Smooth muscle cell (in vitro differentiated cells): ENCODE measurements at regions not wholly inside any gene's neighbourhood (a gene's known extent, or its start where the extent isn't known, plus 50 kb on each side); places are given as distances from the start of the nearest gene placed in this dataset.

Source experiments
- DNase-seq: peaks from one replicate; lab custom pipeline; 2025; ENCODE audit not compliant: unreplicated experiment; lab: John Stamatoyannopoulos, UW
- H2AFZ ChIP-seq: fragments of 200-600 bp; sonication (generic); 2 replicates; pipeline ENCODE4 v1.6.0; 2016; ENCODE audit warnings: antibody characterized with exemption, low read depth, mild to moderate bottlenecking
- H3F3A ChIP-seq: fragments of 200-600 bp; sonication (generic); 2 replicates; pipeline ENCODE4 v1.6.0; 2017; ENCODE audit warnings: antibody characterized with exemption, low read depth
- H3K27ac ChIP-seq: fragments of 200-600 bp; sonication (generic); 2 replicates; pipeline ENCODE4 v1.5.1; 2016; ENCODE audit warnings: low read depth, mild to moderate bottlenecking
- H3K27me3 ChIP-seq: fragments of 200-600 bp; sonication (generic); 2 replicates; pipeline ENCODE4 v1.6.1; 2016; ENCODE audit warnings: low read depth, mild to moderate bottlenecking
- H3K36me3 ChIP-seq: fragments of 200-600 bp; sonication (generic); 2 replicates; pipeline ENCODE4 v1.5.1; 2016; ENCODE audit warnings: low read depth
- H3K4me1 ChIP-seq: fragments of 200-600 bp; sonication (generic); 2 replicates; pipeline ENCODE4 v1.5.1; 2016; ENCODE audit warnings: low read depth
- H3K4me2 ChIP-seq: fragments of 200-600 bp; sonication (generic); 2 replicates; pipeline ENCODE4 v1.6.0; 2016; ENCODE audit warnings: mild to moderate bottlenecking
- H3K4me3 ChIP-seq: fragments of 200-600 bp; sonication (generic); 2 replicates; pipeline ENCODE4 v1.5.1; 2016; ENCODE audit warnings: mild to moderate bottlenecking
- H3K79me2 ChIP-seq: fragments of 200-600 bp; sonication (generic); 2 replicates; pipeline ENCODE4 v1.6.0; 2016; ENCODE audit warnings: low read depth, mild to moderate bottlenecking
- H3K9ac ChIP-seq: fragments of 200-600 bp; sonication (generic); 2 replicates; pipeline ENCODE4 v1.6.0; 2016; ENCODE audit warnings: low read depth
- H3K9me3 ChIP-seq: fragments of 200-600 bp; sonication (generic); replicated peaks from 2 replicates; pipeline ENCODE4 v1.5.1; 2016; ENCODE audit warnings: low read depth
- H4K20me1 ChIP-seq: fragments of 200-600 bp; sonication (generic); 2 replicates; pipeline ENCODE4 v1.6.0; 2016; ENCODE audit warnings: low read depth
- WGBS: methylation state at CpG from one replicate; pipeline ENCODE4 v1.1.7; 2016; ENCODE audit warnings: low lambda C conversion rate; 5-methylcytosine and 5-hydroxymethylcytosine counted together
- TF ChIP-seq, protein P1 (sequence below): fragments of 200-600 bp; sonication (generic); IDR thresholded peaks from 2 replicates; pipeline ENCODE4 v1.5.1; 2017; ENCODE audit warnings: borderline replicate concordance, mild to moderate bottlenecking, antibody characterized with exemption; ENCODE audit not compliant: insufficient read depth, poor library complexity, severe bottlenecking

- Histone ChIP-seq H2AFZ (no peak overlapping the region), H3K4me3 (no peak overlapping the region), H3K9me3 (no peaks in the 10 kb centered on the region), H3K79me2 (no peaks in the 10 kb centered on the region), H3F3A (no peaks in the 10 kb centered on the region), H3K27me3 (no peaks in the 10 kb centered on the region), H4K20me1 (no peaks in the 10 kb centered on the region), H3K4me1 (no peaks in the 10 kb centered on the region), H3K27ac (no peak overlapping the region), H3K36me3 (no peaks in the 10 kb centered on the region), H3K9ac (no peak overlapping the region), H3K4me2 (no peak overlapping the region)
- TF ChIP-seq, protein P1, sequence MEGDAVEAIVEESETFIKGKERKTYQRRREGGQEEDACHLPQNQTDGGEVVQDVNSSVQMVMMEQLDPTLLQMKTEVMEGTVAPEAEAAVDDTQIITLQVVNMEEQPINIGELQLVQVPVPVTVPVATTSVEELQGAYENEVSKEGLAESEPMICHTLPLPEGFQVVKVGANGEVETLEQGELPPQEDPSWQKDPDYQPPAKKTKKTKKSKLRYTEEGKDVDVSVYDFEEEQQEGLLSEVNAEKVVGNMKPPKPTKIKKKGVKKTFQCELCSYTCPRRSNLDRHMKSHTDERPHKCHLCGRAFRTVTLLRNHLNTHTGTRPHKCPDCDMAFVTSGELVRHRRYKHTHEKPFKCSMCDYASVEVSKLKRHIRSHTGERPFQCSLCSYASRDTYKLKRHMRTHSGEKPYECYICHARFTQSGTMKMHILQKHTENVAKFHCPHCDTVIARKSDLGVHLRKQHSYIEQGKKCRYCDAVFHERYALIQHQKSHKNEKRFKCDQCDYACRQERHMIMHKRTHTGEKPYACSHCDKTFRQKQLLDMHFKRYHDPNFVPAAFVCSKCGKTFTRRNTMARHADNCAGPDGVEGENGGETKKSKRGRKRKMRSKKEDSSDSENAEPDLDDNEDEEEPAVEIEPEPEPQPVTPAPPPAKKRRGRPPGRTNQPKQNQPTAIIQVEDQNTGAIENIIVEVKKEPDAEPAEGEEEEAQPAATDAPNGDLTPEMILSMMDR: no peak
- WGBS: 63% methylated on average over 1 of the region's 1 CpG
- no peak for DNase-seq
Observed at GRCh38 chr3:30521156-30521715, 85.2 kb upstream of the TGFBR2 start.

DNA sequence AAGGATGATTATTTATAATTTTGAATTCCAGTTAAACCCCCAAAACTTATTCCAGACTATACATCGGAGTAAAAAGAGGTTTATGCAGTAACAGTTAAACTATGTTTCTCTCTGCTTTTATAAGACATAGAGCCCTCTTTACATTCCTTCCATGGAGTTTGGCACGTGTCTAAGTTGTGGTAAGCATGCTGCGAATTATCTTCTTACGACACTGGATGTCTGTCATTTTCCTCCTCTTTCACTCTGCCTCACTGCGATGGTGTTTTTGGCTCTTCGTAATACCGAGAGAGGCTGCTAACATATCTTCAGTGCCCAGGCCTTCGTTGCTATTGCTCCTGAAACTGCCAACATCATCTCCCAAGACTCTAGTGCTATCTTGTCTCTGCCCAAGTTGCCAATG lies 83.9 kb upstream of the TGFBR2 start:
- H3K4me1 ChIP-seq: no peaks in the 10 kb centered on the region
- H3K9ac ChIP-seq: no peak overlapping the region
- H2AFZ ChIP-seq: no peak overlapping the region
- H3K79me2 ChIP-seq: no peaks in the 10 kb centered on the region
- H3K4me2 ChIP-seq: no peak overlapping the region
- no peaks in the 10 kb centered on the region for H4K20me1 ChIP-seq
- H3K27me3 ChIP-seq: no peaks in the 10 kb centered on the region
- no peak overlapping the region for H3K27ac ChIP-seq
- H3K36me3 ChIP-seq: no peaks in the 10 kb centered on the region
- H3K9me3 ChIP-seq: no peaks in the 10 kb centered on the region
- no peak for DNase-seq
- TF ChIP-seq, protein P1: no peak
- no peaks in the 10 kb centered on the region for H3F3A ChIP-seq
- H3K4me3 ChIP-seq: no peak overlapping the region
- WGBS: 88% methylated on average over 8 of the region's 8 CpGs

DNA sequence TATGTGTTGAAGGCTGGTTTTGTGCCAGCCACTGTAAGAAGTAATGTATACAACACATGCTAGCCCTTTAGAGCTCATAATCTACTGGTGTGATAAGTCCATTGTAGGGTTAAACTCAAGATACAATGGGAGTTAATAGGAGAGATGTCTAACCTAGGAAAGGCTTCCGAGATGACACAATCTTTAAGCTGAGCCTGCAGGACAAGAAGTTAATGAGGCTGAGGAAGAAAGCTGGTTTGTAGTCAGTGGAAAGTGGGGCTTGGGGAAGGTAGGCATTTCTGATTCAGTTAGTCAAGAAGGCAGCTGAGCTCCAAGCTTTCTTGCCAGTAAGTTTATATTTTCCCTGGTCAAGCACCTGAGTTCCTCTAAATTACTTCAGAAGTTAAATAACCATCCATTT lies 83.0 kb upstream of the TGFBR2 start:
- Histone ChIP-seq H3F3A (no peaks in the 10 kb centered on the region), H3K4me1 (no peaks in the 10 kb centered on the region), H4K20me1 (no peaks in the 10 kb centered on the region), H3K36me3 (no peaks in the 10 kb centered on the region), H3K9ac (no peak overlapping the region), H2AFZ (peak overlapping the region; percentile 10), H3K4me3 (no peak overlapping the region), H3K4me2 (no peak overlapping the region), H3K27ac (no peak overlapping the region), H3K27me3 (no peaks in the 10 kb centered on the region), H3K79me2 (no peaks in the 10 kb centered on the region), H3K9me3 (no peaks in the 10 kb centered on the region)
- TF ChIP-seq, protein P1: no peak
- DNase-seq: no peak
- 52% methylated on average over 1 of the region's 1 CpG for WGBS

- TF ChIP-seq, protein P1: no peak
- Histone ChIP-seq H3K79me2 (no peaks in the 10 kb centered on the region), H4K20me1 (no peaks in the 10 kb centered on the region), H3F3A (no peaks in the 10 kb centered on the region), H3K9ac (no peak overlapping the region), H3K9me3 (no peaks in the 10 kb centered on the region), H3K4me2 (no peak overlapping the region), H3K4me3 (no peak overlapping the region), H2AFZ (no peak overlapping the region), H3K27me3 (no peaks in the 10 kb centered on the region), H3K36me3 (no peaks in the 10 kb centered on the region), H3K4me1 (no peaks in the 10 kb centered on the region), H3K27ac (no peak overlapping the region)
- DNase-seq: no peak
- 76% methylated on average over 4 of the region's 4 CpGs for WGBS
Observed at GRCh38 chr3:30524357-30525040, 81.9 kb upstream of the TGFBR2 start.
